Smooth muscle cell of the brain vasculature (primary cell): ENCODE measurements at regions not wholly inside any gene's neighbourhood (a gene's known extent, or its start where the extent isn't known, plus 50 kb on each side); places are given as distances from the start of the nearest gene placed in this dataset.
"Not testable (repeated sequence)": the region's sequence is repeated elsewhere in the genome, so short reads cannot be mapped to it uniquely, and the experiment has no call there.

Experiments used
- DNase-seq: peaks from one replicate; pipeline ENCODE4 v3.0.0-alpha.2; 2012; ENCODE audit warnings: low read depth, low spot score

DNA sequence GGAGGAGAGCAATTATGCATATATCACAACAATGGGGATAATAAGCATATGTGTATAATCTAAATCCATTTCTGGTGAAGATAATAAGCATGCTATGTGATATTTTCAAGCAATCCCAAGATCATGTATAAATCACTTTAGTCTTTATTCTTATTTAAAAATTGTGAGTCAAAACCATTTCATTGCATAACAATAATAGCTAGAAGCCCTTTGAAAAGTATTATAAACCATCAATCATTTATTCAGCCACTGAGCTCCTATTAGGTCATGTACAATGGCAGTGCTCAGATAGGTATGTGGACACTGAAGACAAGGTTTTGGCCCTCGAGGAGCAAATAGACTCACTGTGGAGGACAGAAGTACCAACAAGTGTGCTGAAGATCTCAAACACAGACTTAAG, 113.1 kb downstream of the CDCA7 start:
- no peak for DNase-seq

DNA sequence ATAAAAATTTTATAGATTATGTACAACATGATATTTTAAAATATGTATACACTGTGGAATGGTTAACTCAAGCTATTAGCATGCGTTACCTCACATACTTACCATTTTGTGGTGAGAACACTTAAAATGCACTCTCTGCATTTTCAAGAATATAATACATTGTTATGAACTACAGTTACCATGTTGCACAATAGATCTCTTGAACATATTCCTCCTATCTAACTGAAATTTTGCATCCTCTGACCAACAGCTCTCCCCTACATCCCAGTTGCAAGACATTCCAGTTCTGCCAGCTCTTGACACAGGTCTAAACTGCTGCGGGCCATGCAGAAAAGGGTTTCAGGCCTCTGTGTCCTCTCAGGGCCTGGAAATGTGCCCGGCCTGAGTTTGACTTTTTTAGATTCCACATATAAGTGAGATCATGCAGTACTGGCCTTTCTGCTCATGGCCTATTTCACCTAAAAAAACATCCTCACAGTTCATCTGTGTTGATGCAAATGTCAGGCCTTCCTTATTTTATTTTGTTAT, 113.7 kb downstream of the CDCA7 start:
- no peak for DNase-seq

DNA sequence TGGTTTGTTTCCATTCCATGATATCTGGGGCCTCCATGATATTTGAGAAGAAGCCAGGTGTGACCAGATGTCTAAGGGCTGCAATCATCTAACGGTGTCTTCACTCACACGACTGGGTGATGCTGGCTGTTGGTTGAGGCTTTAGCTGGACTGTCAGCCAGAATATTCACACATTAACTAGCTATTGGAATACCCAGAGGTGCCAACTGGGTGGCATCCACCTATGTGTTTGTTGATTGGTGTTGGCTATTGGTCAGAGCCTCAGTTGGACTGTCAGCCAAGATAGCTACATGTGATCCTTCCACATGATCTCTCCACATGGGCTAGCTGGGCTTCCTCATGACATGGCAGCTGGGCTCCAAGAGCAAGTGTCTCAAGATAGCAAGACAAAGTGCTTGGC, 117.4 kb downstream of the CDCA7 start:
- no peak for DNase-seq

DNA sequence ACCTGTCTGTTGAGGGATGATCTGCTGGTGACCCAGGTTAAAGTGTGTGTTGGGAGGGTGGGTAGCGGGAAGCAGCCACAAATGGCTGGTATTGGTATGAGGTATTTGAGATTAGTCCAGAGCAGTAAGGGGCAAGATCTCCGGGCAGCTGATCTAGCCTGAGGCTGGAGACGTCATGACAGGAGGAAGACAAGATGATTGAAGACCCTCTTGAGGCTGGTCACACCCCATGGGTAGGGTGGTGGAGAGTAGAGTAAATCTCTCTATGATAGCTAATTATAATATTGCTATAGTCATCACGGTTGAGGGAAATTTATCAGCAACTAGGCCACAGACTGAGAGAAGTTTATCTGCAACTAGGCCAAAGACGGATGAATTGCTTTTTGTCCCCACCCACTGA, 128.5 kb downstream of the CDCA7 start:
- DNase-seq: no peak

DNA sequence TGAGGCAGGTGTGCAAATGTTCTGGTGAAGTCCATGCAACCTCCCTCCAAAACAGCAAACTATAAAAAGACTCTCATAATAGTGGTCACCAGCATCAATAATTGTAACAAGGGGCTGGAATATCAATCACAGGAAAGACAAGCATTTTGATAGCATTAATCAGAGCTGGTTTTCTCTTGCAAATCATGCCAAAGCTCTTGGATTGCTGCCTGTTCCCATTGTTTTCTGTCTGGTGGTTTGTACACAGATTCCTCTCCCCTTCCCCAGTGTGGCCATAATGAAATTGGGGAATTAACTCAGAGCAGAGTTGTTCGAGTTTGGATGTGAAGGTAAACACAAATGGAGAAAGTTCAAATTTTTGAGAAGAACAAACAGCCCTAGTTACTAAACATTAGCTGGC, 134.2 kb downstream of the CDCA7 start:
- DNase-seq: no peak

DNA sequence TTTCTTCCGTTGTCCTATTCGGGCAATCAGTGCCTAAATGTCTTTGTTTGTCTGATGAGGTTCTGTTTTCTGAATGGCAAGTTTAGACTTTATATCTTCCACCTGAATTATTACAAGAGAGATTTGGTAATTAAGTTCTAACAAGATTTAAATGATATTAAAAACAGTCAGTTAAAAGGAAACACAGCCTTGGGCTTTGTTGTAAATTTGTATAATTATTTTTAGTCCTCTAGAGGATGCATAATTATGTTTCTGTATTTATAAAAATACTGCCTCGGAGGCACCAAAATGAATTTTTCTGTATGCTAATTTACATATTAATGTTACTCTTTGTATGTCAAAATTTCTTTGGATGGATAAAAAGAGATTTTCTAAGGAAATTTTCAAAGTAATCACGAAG, 136.7 kb downstream of the CDCA7 start:
- no peak for DNase-seq

DNA sequence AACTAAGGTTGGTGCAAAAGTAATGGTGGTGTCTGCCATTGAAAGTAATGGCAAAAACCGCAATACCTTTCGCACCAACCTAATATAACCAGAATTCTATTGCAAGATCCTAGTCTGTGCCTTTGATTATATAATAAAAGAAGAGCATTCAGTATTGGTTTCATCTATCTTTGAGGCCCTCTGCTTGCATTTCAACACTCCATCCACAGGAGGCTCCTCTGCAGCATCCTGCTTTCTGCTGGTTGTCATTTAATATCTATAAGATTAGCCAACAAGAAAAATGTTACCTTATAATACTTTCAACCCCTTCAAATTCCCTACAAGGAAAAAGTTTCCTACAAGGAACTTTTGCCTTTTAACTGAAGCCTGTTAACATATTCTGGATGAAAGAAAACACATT, 139.2 kb downstream of the CDCA7 start:
- no peak for DNase-seq

DNA sequence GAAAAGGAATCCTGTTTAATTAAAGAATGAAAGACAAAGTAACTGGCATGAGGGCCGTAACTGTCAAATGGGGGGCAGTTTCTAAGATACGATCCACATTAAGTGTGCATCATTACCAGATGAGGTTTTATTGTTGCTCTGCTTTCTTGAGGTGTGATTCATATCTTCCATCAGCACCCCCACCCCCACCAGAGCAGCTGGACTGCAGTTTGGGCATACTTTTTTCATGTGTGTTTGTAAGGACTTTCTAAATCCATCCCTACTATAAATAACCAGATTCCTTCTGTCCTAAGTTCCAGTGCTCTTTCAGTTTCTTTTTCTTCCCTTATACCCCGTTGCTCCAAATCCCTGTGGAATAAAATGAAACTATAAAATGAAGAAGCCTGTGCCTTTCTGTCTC, 142.1 kb downstream of the CDCA7 start:
- DNase-seq: no peak

DNA sequence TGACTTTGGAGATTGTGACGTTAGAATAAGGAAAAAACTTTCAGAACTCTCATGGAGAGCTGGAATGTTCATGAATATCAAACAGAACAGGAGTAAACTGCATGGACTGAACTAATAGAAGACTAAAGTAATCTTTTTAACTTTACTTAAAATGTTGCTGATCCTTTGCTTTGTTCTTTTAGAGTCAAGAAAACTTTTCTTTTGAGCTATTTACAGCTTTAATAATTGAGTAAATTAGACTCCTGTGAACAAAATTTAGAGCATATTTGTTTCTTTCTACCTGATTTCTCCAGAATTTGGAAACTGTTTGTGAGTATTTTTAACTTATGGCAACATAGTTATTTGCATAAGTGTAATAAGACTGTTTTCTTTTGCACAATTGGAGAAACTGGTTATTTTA, 146.3 kb downstream of the CDCA7 start:
- DNase-seq: no peak

DNA sequence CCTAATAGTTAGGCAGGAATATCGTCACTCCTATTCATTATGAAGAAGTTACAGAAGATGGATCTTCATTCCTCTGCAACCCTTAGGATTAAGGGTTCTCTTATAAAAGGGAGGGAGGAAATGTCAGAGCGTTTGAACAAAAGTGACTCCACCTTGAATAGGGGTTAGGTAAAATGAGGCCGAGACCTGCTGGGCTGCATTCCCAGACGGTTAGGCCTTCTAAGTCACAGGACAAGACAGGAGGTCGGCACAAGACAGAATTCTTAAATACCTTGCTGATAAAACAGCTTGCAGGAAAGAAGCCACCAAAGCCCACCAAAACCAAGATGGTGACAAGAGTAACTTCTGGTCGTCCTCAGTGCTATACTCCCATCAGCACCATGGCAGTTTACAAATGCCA, 147.6 kb downstream of the CDCA7 start:
- no peak for DNase-seq

DNA sequence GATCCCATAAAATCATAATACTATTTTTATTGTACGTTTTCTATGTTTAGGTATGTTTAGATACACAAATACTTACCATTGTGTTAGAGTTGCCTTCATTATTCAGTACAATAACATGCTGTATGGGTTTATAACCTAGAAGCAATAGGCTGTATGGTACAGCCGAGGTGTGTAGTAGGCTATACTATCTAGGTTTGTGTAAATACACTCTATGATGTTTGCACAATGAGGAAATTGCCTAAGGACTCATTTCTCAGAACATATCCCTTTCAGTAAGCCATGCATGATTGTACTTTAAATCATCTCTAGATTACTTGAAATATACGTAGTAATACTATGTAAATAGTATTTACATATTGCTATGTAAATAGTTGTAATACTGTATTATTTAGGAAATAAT, 156.7 kb downstream of the CDCA7 start:
- DNase-seq: no peak

DNA sequence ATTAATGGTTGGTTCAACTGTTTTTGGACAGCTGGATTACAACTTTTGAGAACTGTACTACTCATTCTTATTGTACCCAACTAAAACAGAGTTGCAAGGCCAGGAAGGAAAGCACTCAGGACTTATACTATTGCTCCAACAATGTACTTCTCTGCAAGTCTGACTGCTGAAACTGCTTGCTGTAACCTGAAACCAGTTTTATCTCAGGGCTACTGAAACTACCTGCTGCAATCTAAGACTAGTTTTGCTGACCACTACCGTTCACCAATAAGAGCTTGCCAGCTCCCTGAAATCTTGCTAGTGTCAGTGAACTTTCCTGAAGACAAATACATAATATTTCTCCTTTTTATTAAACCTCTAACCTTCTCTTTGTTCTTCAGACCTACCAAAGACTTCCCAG, 157.3 kb downstream of the CDCA7 start:
- DNase-seq: no peak

DNA sequence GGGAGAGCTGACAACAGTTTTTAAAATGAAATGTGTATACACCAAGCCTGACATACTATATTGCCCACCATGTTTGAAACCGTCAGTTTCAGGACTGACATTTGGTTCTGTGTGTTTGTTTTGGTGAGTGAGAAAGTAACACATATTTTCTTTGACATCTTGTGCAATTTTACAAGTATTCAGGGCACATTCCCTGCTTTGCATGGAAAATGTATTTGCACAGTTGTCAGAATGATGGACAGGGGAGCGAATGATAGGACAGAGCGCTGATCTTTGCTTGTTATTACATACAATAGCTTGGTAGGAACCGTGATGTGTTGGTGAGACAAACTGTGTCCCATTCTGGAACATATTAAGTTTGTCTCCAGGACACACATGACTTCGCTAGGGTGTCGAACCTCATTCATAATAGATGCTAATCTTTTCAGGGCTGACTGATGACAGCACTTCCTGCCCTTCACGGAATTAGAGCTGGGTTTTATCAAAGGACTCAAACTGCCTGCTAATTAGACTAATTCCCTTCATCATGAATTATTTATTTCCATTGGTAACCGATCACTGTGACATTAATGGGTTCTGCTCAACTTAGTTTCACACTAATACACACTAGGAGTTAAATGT, 158.5 kb downstream of the CDCA7 start:
- no peak for DNase-seq

DNA sequence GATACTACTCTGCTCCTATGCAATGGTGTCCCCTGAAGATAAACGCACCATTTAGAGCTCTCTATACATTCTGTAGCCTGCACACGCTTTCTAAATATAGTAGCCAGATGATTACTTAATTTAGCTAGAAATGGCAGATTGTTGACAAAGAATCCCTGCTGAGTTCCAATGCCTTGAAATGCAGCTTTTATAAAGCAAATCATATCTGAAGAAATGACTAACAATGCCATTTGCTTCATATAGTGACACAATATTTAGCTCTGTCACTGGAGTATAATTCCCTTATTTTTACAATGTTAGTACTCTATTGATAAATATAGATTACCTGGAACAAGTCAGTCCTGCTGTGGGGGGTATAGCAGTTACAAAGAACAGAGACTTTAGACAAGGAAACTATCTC, 166.2 kb downstream of the CDCA7 start:
- no peak for DNase-seq

DNA sequence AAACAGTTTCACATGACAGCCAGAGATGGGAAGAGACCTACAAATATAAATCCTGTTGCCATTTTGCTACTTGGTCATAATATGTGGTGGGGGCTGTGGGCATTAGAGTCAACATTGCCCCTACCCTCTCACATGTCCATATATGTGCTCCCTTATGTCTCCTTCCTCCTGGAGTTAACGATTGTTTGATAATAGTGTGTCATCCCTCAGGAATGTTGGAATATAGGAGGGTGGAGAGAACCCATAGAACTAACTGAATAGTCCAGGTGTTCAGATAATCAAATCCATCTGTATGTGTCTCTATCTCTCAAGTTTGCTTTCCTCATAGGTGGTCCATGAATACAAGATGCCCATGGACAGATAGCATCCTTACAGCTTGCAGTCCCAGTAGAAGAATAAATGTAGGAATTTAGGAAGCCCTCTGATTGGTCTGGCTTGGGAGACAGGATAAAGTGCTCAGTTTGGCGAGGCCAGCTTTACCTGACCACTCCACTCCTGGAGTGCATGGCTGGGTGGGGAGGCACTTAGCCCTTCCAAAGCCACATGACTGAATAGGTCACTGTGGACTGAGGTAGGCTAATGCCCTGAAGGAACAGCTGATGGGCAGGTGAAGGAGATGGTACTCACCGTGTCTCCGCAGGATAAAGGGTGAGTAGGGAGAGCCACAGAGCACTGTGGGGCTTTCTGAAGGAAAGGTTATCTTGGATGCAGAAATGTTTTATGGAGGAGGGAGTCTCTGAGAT, 166.9 kb downstream of the CDCA7 start:
- no peak for DNase-seq

DNA sequence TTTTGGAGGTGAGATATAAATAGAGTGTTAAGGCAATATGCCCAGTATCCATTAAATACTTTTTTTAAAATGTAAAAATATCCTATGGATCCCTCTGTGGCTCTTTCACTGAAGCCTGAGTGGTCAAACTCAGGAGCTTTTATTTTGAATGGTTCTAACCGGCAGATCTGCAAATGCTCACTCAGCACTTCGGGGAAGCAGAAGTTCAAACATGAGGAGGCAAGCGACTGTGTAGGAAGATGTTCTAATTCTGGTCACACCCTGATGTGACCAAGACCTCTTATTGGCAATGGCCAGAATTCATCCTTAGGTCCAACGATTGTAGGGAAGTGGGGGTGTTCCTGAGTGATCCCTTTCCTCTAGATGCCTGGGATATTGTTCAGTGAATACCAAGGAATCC, 168.8 kb downstream of the CDCA7 start:
- no peak for DNase-seq

DNA sequence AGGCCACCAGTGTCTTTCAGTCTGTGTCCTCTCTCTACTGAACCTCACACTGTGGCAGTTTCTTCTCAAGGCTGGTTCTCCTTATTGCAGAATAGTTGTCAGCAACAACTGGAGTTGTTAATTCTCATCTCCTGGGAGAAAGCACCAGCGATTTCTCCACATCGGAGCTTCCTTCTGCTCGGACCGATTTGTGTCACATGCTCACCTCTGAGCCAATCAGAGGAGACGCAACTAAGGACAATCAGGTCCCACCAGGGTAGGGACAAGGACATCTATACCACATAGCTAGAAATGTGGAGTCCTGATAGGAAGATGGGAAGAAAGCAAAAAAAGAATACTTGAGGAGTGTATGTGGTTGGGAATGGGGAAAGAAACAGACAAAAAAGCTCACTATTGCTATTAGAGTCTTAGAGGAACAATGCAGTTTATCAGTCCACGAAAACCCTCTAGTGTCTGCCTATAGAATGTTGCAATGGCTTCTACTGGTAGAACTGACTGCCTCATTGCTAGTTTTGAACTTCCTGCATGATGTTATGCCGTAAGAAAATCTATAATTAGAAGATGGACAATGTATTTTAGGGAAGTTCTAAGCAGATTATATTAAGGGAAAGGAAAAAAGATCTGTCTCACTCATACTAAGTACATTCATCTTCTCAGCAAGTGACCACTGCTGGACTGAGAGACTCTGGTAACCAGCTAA, 169.7 kb downstream of the CDCA7 start:
- no peak for DNase-seq

DNA sequence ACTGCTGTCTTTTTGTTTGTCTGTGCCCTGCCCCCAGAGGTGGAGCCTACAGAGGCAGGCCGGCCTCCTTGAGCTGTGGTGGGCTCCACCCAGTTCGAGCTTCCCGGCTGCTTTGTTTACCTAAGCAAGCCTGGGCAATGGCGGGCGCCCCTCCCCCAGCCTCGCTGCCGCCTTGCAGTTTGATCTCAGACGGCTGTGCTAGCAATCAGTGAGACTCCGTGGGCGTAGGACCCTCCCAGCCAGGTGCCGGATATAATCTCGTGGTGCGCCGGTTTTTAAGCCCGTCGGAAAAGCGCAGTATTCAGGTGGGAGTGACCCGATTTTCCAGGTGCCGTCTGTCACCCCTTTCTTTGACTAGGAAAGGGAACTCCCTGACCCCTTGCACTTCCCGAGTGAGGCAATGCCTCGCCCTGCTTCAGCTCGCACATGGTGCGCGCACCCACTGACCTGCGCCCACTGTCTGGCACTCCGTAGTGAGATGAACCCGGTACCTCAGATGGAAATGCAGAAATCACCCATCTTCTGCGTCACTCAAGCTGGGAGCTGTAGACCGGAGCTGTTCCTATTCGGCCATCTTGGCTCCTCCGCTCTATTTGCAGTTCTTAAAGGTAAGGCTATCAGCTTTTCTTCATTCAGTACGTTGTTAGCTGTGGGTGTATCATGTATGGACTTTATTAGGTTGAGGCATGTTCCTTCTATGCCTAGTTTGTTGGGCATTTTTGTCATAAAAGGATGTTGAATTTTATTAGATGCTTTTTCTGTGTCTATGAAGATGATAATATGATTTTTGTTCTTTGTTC, 178.3 kb downstream of the CDCA7 start:
- DNase-seq: not testable (repeated sequence)

DNA sequence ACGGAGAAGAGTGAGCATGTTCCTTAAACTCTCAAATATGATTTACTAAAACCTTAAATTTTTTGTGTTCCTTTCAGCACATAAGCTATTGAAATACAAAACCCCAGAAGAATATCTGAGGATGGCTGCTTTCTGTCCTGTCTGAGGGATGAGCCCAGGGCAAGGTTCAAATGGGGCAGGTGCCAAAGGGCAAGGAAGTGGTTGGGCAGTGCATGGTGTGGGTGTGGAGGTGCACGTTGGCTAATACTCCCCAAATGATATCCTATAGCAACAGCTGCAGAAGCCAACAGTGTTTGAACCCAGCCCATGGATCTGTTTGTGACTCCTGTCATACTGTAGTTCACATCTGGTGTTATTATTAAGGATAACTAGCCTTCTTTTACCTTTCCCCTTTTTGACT, 183.0 kb downstream of the CDCA7 start:
- DNase-seq: no peak

DNA sequence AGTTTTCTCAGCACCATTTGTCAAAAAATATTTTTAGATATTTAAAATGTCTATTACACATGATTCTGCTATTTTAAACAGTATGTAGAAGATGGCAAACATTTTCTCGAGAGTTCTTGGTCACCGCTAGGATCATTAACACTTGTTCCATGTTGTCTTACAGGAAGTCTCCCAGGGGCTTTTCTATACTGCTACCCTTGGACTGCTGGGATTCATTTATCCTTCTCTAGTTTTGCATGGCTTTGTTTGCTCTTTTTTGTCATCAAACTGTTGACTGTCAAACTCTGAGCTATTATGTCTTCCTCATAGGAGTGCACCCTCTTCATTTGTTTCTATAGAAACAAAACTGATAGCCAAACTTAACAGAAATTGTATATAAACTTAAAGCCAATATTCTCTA, 184.9 kb downstream of the CDCA7 start:
- no peak for DNase-seq

DNA sequence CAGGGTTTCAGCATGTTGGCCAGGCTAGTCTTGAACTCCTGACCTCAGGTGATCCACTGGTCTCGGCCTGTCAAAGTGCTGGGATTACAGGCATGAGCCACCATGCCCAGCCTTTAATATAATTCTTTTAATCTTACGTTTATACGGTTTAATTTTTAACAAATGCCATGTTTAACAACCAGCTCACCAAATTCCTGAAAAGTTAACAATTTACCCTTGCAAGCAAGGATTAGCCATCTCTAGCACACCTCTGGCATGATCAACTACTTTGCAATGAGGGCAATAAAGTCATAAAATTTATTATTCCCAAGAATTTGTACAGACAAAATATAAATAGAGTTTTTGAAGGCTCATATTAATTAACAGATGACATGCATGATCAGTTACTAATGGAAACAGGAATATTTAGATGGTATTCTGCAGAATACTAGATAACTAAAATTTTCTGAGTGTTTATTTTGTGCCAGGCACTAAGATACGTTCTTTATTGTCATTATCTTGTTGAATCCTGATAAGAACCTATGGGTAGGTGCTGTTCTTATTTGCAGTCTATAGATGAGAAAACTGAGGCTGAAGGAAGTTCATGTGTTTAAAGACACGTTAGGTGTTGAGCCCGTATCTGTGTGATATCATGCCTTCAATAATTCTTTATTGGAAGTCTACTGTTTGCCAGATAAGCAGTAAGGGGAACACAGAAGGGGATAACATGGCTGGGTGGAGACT, 190.1 kb downstream of the CDCA7 start:
- no peak for DNase-seq
